ENCODE measurements at regions not wholly inside any gene's neighbourhood (a gene's known extent, or its start where the extent isn't known, plus 50 kb on each side); places are given as distances from the start of the nearest gene placed in this dataset.

- intact Hi-C loops (cut with micrococcal nuclease) = no loop called here
- Mint-ChIP-seq H3K9me3 (ENCODE audit: unreplicated experiment) (no peaks in the 10 kb centered on the region), H3K27me3 (ENCODE audit: insufficient read depth, unreplicated experiment) (peaks cover 13% of the 10 kb centered on the region), H3K27ac (ENCODE audit: low read depth, unreplicated experiment) (no peak overlapping the region), H3K4me1 (ENCODE audit: insufficient read depth, unreplicated experiment) (no peaks in the 10 kb centered on the region), H3K4me3 (ENCODE audit: unreplicated experiment) (no peak overlapping the region), H3K36me3 (ENCODE audit: insufficient read depth, unreplicated experiment) (no peaks in the 10 kb centered on the region)
- ChIA-PET CTCF (no interaction called here), POLR2A (no interaction called here)
- no peak for DNase-seq (ENCODE audit: unreplicated experiment)
- no peak for TF ChIP-seq CTCF (IDR thresholded peaks at IDR 0.05; ENCODE audit: unreplicated experiment)
- BruUV-seq (replicated peaks) = no TSS peak
Measured at GRCh38 chr17:71824671-71825070, 296.1 kb upstream of the SOX9 start.

- Mint-ChIP-seq H3K4me3 (ENCODE audit: unreplicated experiment) (no peak overlapping the region), H3K27me3 (ENCODE audit: insufficient read depth, unreplicated experiment) (peaks cover 23% of the 10 kb centered on the region)
- CTCF ChIA-PET = no interaction called here
Measured at GRCh38 chr17:71825687-71826086, 295.1 kb upstream of the SOX9 start.

GRCh38 chr17:71828182-71828596 lies 292.6 kb upstream of the SOX9 start:
- Mint-ChIP-seq H3K4me3 (ENCODE audit: unreplicated experiment) (no peak overlapping the region), H3K9me3 (ENCODE audit: unreplicated experiment) (no peaks in the 10 kb centered on the region), H3K27me3 (ENCODE audit: insufficient read depth, unreplicated experiment) (peaks cover 28% of the 10 kb centered on the region), H3K36me3 (ENCODE audit: insufficient read depth, unreplicated experiment) (no peaks in the 10 kb centered on the region), H3K4me1 (ENCODE audit: insufficient read depth, unreplicated experiment) (no peaks in the 10 kb centered on the region), H3K27ac (ENCODE audit: low read depth, unreplicated experiment) (no peak overlapping the region)
- ChIA-PET CTCF (no interaction called here), POLR2A (interaction anchor here (0.6 kb wide), 1 partner anchor 65 kb away, joined by 3 read pairs; no protein-coding TSS in a partner anchor)
- TF ChIP-seq CTCF (IDR thresholded peaks at IDR 0.05; ENCODE audit: unreplicated experiment) = no peak
- no TSS peak for BruUV-seq (replicated peaks)
- DNase-seq (ENCODE audit: unreplicated experiment) = no peak
- intact Hi-C loops (cut with micrococcal nuclease) = no loop called here

More at GRCh38 chr17:71825687-71826086, 295.1 kb upstream of the SOX9 start:
- Mint-ChIP-seq H3K36me3 (ENCODE audit: insufficient read depth, unreplicated experiment) (no peaks in the 10 kb centered on the region), H3K27ac (ENCODE audit: low read depth, unreplicated experiment) (no peak overlapping the region), H3K4me1 (ENCODE audit: insufficient read depth, unreplicated experiment) (no peaks in the 10 kb centered on the region), H3K9me3 (ENCODE audit: unreplicated experiment) (no peaks in the 10 kb centered on the region)
- no peak for DNase-seq (ENCODE audit: unreplicated experiment)
- no TSS peak for BruUV-seq (replicated peaks)
- no peak for TF ChIP-seq CTCF (IDR thresholded peaks at IDR 0.05; ENCODE audit: unreplicated experiment)
- intact Hi-C loops (cut with micrococcal nuclease) = no loop called here
- POLR2A ChIA-PET = interaction anchor here (0.9 kb wide), 1 partner anchor 74 kb away, joined by 3 read pairs; no protein-coding TSS in a partner anchor

DNA sequence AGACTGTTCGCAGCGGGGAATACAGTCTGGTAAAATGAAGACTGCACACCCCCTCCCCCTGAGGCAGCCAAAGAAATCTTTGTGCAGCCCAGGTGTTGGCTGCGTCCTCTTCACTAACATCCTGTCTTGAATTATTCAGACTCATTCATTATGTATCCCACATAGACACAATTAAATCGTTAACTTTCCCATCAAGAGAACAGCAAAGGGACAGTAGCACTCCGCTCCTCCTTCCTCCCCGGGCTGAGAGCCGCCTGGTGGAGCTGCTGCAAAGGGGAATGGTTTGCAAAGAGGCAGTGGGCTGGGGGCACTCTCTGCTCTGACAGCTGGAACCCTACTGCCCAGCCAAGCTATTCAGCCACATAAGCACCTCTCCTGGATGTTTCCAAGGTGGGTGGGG lies 290.0 kb upstream of the SOX9 start:
- H3K27ac Mint-ChIP-seq (ENCODE audit: low read depth, unreplicated experiment) = no peak overlapping the region
- H3K4me1 Mint-ChIP-seq (ENCODE audit: insufficient read depth, unreplicated experiment) = no peaks in the 10 kb centered on the region
- intact Hi-C loops (cut with micrococcal nuclease) = no loop called here
- H3K4me3 Mint-ChIP-seq (ENCODE audit: unreplicated experiment) = no peak overlapping the region
- no peaks in the 10 kb centered on the region for H3K9me3 Mint-ChIP-seq (ENCODE audit: unreplicated experiment)
- peaks cover 28% of the 10 kb centered on the region for H3K27me3 Mint-ChIP-seq (ENCODE audit: insufficient read depth, unreplicated experiment)
- ChIA-PET CTCF (no interaction called here), POLR2A (no interaction called here)
- no peak for DNase-seq (ENCODE audit: unreplicated experiment)
- no TSS peak for BruUV-seq (replicated peaks)
- TF ChIP-seq CTCF (IDR thresholded peaks at IDR 0.05; ENCODE audit: unreplicated experiment) = no peak
- no peaks in the 10 kb centered on the region for H3K36me3 Mint-ChIP-seq (ENCODE audit: insufficient read depth, unreplicated experiment)

Data from MCF 10A (cell line).